SU-DHL-6 (cell line): ENCODE measurements at regions not wholly inside any gene's neighbourhood (a gene's known extent, or its start where the extent isn't known, plus 50 kb on each side); places are given as distances from the start of the nearest gene placed in this dataset.

Source experiments
- CTCF ChIP-seq: fragments of 200-600 bp; sonication (generic); IDR thresholded peaks from one replicate; pipeline ENCODE4 v1.5.1; 2017; ENCODE audit warnings: antibody characterized with exemption, mild to moderate bottlenecking, low read length, moderate library complexity; ENCODE audit not compliant: insufficient read depth, poor library complexity, severe bottlenecking
- EZH2phosphoT487 ChIP-seq: fragments of 200-600 bp; sonication (generic), shearing (Covaris generic); conservative IDR thresholded peaks from 2 replicates; pipeline ENCODE4 v1.6.1; 2018; ENCODE audit warnings: mild to moderate bottlenecking, antibody characterized with exemption, low read length, moderate library complexity, mixed read lengths

- TF ChIP-seq CTCF (no peak), EZH2phosphoT487 (no peak)
Observed at GRCh38 chr12:59066445-59066844, 146.1 kb upstream of the LRIG3 start.
